B cell (primary cell): ENCODE measurements at regions not wholly inside any gene's neighbourhood (a gene's known extent, or its start where the extent isn't known, plus 50 kb on each side); places are given as distances from the start of the nearest gene placed in this dataset.

Experiments
- ATAC-seq: fragments of 200-7000 bp; cut with Tn5 transposase; one replicate; pipeline ENCODE4 v1.10.0; 2021; ENCODE audit warnings: low read depth, mild to moderate bottlenecking, moderate number of reproducible peaks, moderate library complexity
- CTCF ChIA-PET: fragments of 350-600 bp; sonication (Branson Sonifier 250); formaldehyde crosslinking; loops from one replicate; lab custom pipeline; 2021; ENCODE audit warnings: antibody characterized with exemption, inconsistent platforms; lab: Charles Lee
- POLR2A ChIA-PET: fragments of 350-600 bp; sonication (Branson Sonifier 250); formaldehyde crosslinking; loops from one replicate; lab custom pipeline; 2021; ENCODE audit warnings: antibody characterized with exemption; lab: Charles Lee
- DNase-seq: peaks from one replicate; pipeline ENCODE4 v3.0.0; 2013
- H2AFZ ChIP-seq: 2 replicates; pipeline ENCODE4 v1.6.1; 2012; ENCODE audit warnings: mild to moderate bottlenecking, low read depth, low read length; ENCODE audit not compliant: insufficient read depth, poor library complexity, severe bottlenecking
- H3K27ac ChIP-seq, 2 donors: 1 replicate in 1 of 2; 2 replicates in 1 of 2; pipeline ENCODE4 v1.5.1; 2012 to 2013; ENCODE audit warnings: low read length in 2 of 2, mild to moderate bottlenecking in 2 of 2, moderate library complexity in 1 of 2
- H3K27me3 ChIP-seq, 4 experiments: fragments of 200-600 bp in 1 of 4; sonication (generic) in 1 of 4; replicated peaks in 1 of 4; 1 replicate in 2 of 4; 2 replicates in 2 of 4; pipeline versions ENCODE4 v1.6.1 to v1.7.0; 2013 to 2016; ENCODE audit warnings: low read length in 3 of 4, mild to moderate bottlenecking in 2 of 4, mixed read lengths in 1 of 4, moderate library complexity in 1 of 4; ENCODE audit not compliant: insufficient read depth in 4 of 4, control insufficient read depth in 3 of 4; ENCODE audit errors: control extremely low read depth in 1 of 4
- H3K36me3 ChIP-seq, 2 experiments: replicated peaks in 1 of 2; 1 replicate in 1 of 2; 2 replicates in 1 of 2; pipeline versions ENCODE4 v1.6.1 to v1.7.1; 2013; ENCODE audit warnings: low read length in 1 of 2; ENCODE audit not compliant: insufficient read depth in 2 of 2, control insufficient read depth in 1 of 2; ENCODE audit errors: control extremely low read depth in 1 of 2, extremely low read depth in 1 of 2
- H3K4me1 ChIP-seq, 2 donors: fragments of 200-600 bp in 1 of 2; sonication (generic) in 1 of 2; 1 replicate in 1 of 2; 2 replicates in 1 of 2; pipeline versions ENCODE4 v1.5.1 to v1.6.1; 2013 to 2017; ENCODE audit warnings: low read length in 2 of 2; ENCODE audit not compliant: control insufficient read depth in 2 of 2, insufficient read depth in 2 of 2
- H3K4me2 ChIP-seq: replicated peaks from 2 replicates; pipeline ENCODE3; 2012; ENCODE audit warnings: mild to moderate bottlenecking, low read depth, low read length; ENCODE audit not compliant: poor library complexity, severe bottlenecking
- H3K4me3 ChIP-seq, 5 experiments: fragments of 200-600 bp in 1 of 5; sonication (generic) in 1 of 5; 1 replicate in 3 of 5; 2 replicates in 2 of 5; pipeline versions ENCODE4 v1.5.1 to v1.7.0; 2011 to 2016; ENCODE audit warnings: low read length in 4 of 5, mild to moderate bottlenecking in 4 of 5, low read depth in 2 of 5, control low read depth in 1 of 5, moderate library complexity in 1 of 5; ENCODE audit not compliant: insufficient read depth in 1 of 5; ENCODE audit errors: control extremely low read depth in 1 of 5, extremely low read depth in 1 of 5
- H3K79me2 ChIP-seq: fragments of 200-600 bp; sonication (generic); one replicate; pipeline ENCODE4 v1.6.0; 2016; ENCODE audit warnings: low read length; ENCODE audit not compliant: control insufficient read depth, insufficient read depth
- H3K9ac ChIP-seq: fragments of 200-600 bp; sonication (generic); 2 replicates; pipeline ENCODE4 v1.6.1; 2017; ENCODE audit warnings: mild to moderate bottlenecking, low read length, moderate library complexity
- H3K9me3 ChIP-seq, 3 donors: one replicate each; pipeline versions ENCODE4 v1.6.1 to v1.7.1; 2013; ENCODE audit warnings: low read length in 2 of 3; ENCODE audit not compliant: control insufficient read depth in 2 of 3, insufficient read depth in 1 of 3; ENCODE audit errors: control extremely low read depth in 1 of 3
- H4K20me1 ChIP-seq: 2 replicates; pipeline ENCODE4 v1.6.0; 2012; ENCODE audit warnings: mild to moderate bottlenecking, low read length; ENCODE audit not compliant: insufficient read depth, control insufficient read depth, poor library complexity, severe bottlenecking
- H3K27ac Mint-ChIP-seq: one replicate; pipeline ENCODE4 v1.8.0; 2021; ENCODE audit warnings: mixed read lengths
- H3K27me3 Mint-ChIP-seq: one replicate; pipeline ENCODE4 v1.8.0; 2021; ENCODE audit warnings: mixed read lengths
- H3K4me1 Mint-ChIP-seq: one replicate; pipeline ENCODE4 v1.8.0; 2021; ENCODE audit warnings: mixed read lengths
- H3K4me3 Mint-ChIP-seq: one replicate; pipeline ENCODE4 v1.8.0; 2021; ENCODE audit warnings: mixed read lengths
- H3K9me3 Mint-ChIP-seq: one replicate; pipeline ENCODE4 v1.8.0; 2022; ENCODE audit warnings: mixed read lengths; ENCODE audit not compliant: insufficient read depth
- EZH2 ChIP-seq: IDR thresholded peaks from 2 replicates; pipeline ENCODE4 v1.6.1; 2012; ENCODE audit warnings: borderline replicate concordance, low read depth, mild to moderate bottlenecking, moderate library complexity, low read length; ENCODE audit not compliant: insufficient read depth, poor library complexity, severe bottlenecking
- WGBS: methylation state at CpG from one replicate; pipeline ENCODE4 v1.1.5; 2013; ENCODE audit warnings: missing lambda C conversion rate; ENCODE audit not compliant: insufficient coverage; 5-methylcytosine and 5-hydroxymethylcytosine counted together
- intact Hi-C: fragments of 100-400 bp; cut with micrococcal nuclease; formaldehyde crosslinking; loops from one replicate; pipeline ENCODE4 v1.10.0; 2022
- TF ChIP-seq, protein P1 (sequence below): fragments of 200-600 bp; IDR thresholded peaks from one replicate; pipeline ENCODE4 v1.8.0; 2022; ENCODE audit warnings: antibody characterized with exemption, mild to moderate bottlenecking

GRCh38 chr12:131444220-131445164 is 266.4 kb upstream of the SFSWAP start:
- H3K9ac ChIP-seq: no peak overlapping the region
- no peaks in the 10 kb centered on the region for H3K9me3 ChIP-seq
- no peaks in the 10 kb centered on the region for H4K20me1 ChIP-seq
- no peak overlapping the region for H3K4me3 ChIP-seq
- H3K4me1 Mint-ChIP-seq: no peaks in the 10 kb centered on the region
- no peaks in the 10 kb centered on the region for H3K9me3 Mint-ChIP-seq
- no peak overlapping the region for H3K27ac ChIP-seq
- ChIA-PET CTCF (no interaction called here), POLR2A (no interaction called here)
- no peak overlapping the region for H3K4me2 ChIP-seq
- intact Hi-C loops: no loop called here
- no peak overlapping the region for H3K27ac Mint-ChIP-seq
- H3K4me1 ChIP-seq: no peaks in the 10 kb centered on the region
- no peaks in the 10 kb centered on the region for H3K36me3 ChIP-seq
- 89% methylated on average over 24 of the region's 24 CpGs for WGBS
- no peaks in the 10 kb centered on the region for H3K27me3 ChIP-seq
- ATAC-seq (no peak), DNase-seq (no peak)
- H3K4me3 Mint-ChIP-seq: no peak overlapping the region
- H3K79me2 ChIP-seq: no peaks in the 10 kb centered on the region
- H3K27me3 Mint-ChIP-seq: no peaks in the 10 kb centered on the region
- TF ChIP-seq EZH2: no peak
- TF ChIP-seq, protein P1, sequence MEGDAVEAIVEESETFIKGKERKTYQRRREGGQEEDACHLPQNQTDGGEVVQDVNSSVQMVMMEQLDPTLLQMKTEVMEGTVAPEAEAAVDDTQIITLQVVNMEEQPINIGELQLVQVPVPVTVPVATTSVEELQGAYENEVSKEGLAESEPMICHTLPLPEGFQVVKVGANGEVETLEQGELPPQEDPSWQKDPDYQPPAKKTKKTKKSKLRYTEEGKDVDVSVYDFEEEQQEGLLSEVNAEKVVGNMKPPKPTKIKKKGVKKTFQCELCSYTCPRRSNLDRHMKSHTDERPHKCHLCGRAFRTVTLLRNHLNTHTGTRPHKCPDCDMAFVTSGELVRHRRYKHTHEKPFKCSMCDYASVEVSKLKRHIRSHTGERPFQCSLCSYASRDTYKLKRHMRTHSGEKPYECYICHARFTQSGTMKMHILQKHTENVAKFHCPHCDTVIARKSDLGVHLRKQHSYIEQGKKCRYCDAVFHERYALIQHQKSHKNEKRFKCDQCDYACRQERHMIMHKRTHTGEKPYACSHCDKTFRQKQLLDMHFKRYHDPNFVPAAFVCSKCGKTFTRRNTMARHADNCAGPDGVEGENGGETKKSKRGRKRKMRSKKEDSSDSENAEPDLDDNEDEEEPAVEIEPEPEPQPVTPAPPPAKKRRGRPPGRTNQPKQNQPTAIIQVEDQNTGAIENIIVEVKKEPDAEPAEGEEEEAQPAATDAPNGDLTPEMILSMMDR: no peak
- H2AFZ ChIP-seq: no peak overlapping the region

DNA sequence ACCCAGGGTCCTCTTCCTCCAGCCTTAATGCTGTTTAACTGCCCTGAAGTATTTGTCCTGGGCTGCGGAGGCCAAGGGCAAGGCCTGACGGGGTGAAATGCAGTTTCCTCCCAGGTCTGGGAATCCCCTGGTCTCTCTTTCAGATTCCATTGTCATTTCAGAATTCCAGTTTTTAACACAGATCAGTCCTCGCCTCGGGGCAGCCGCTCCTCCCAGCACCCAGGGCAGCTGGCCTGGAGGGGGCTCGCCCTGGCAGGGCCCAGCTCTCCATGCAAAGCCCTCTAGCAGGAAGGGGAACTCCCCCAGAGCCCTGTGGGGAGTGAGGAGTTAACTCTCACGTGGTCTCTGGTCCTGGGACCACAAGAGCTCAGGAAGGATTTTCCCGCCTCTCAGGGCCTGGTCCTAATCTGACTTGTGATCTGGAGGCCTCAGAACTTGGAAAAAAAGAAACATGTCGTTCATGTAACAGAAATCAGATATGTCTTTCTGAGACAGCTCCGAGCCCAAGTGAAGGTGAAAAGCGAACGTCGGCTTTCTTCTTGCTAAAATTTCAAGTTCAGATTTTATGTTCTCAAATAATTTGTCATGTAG is 265.6 kb upstream of the SFSWAP start:
- no peaks in the 10 kb centered on the region for H4K20me1 ChIP-seq
- DNase-seq (no peak), ATAC-seq (no peak)
- no peak overlapping the region for H3K4me3 Mint-ChIP-seq
- H3K27ac ChIP-seq: no peak overlapping the region
- no peak overlapping the region for H3K27ac Mint-ChIP-seq
- POLR2A ChIA-PET: no interaction called here
- intact Hi-C loops: no loop called here
- no peaks in the 10 kb centered on the region for H3K9me3 Mint-ChIP-seq
- TF ChIP-seq, protein P1: no peak
- no peak for TF ChIP-seq EZH2
- no peak overlapping the region for H3K4me2 ChIP-seq
- peaks cover 0 to 2% (median 0%) of the 10 kb centered on the region in 3 donors for H3K9me3 ChIP-seq
- H3K4me1 Mint-ChIP-seq: no peaks in the 10 kb centered on the region
- H2AFZ ChIP-seq: no peak overlapping the region
- H3K4me1 ChIP-seq: no peaks in the 10 kb centered on the region
- no peaks in the 10 kb centered on the region for H3K36me3 ChIP-seq
- H3K27me3 ChIP-seq: no peaks in the 10 kb centered on the region
- WGBS: 72% methylated on average over 9 of the region's 13 CpGs
- H3K27me3 Mint-ChIP-seq: no peaks in the 10 kb centered on the region
- no peak overlapping the region for H3K4me3 ChIP-seq
- H3K79me2 ChIP-seq: no peaks in the 10 kb centered on the region
- H3K9ac ChIP-seq: no peak overlapping the region
- CTCF ChIA-PET: no interaction called here
